IMR-90 (cell line): ENCODE measurements at regions not wholly inside any gene's neighbourhood (a gene's known extent, or its start where the extent isn't known, plus 50 kb on each side); places are given as distances from the start of the nearest gene placed in this dataset.
"Not testable (repeated sequence)": the region's sequence is repeated elsewhere in the genome, so short reads cannot be mapped to it uniquely, and the experiment has no call there.

ENCODE experiments used
- ATAC-seq: fragments of 200-7000 bp; cut with Tn5 transposase; 2 replicates; pipeline ENCODE4 v1.9.1; 2020; ENCODE audit warnings: low read depth, mild to moderate bottlenecking, moderate library complexity
- BruUV-seq: library from RNA; stranded (reverse); fragments of 400-500 nt; replicated peaks from 2 replicates; lab custom pipeline; 2021; lab: Mats Ljungman, UMichigan
- CTCF ChIA-PET: fragments of 300-600 bp; formaldehyde crosslinking; extraction: SDS; loops from one replicate; lab custom pipeline; 2021; ENCODE audit warnings: antibody characterized with exemption; lab: Yijun Ruan, JAX
- POLR2A ChIA-PET: fragments of 300-600 bp; sonication (Branson Sonifier 250); formaldehyde crosslinking; loops from one replicate; lab custom pipeline; 2022; ENCODE audit warnings: antibody characterized with exemption; ENCODE audit not compliant: unreplicated experiment; lab: Charles Lee
- DNase-seq: peaks from one replicate; pipeline ENCODE4 v3.0.0; 2013
- H2AFZ ChIP-seq: replicated peaks from 2 replicates; pipeline ENCODE3; 2013; ENCODE audit warnings: low read length, mild to moderate bottlenecking; ENCODE audit not compliant: poor library complexity
- H2AK5ac ChIP-seq: 2 replicates; pipeline ENCODE4 v1.6.1; 2013; ENCODE audit warnings: low read depth, low read length, inconsistent platforms
- H2AK9ac ChIP-seq: replicated peaks from 2 replicates; pipeline ENCODE3; 2013; ENCODE audit warnings: mild to moderate bottlenecking, low read depth, low read length, moderate library complexity; ENCODE audit not compliant: poor library complexity
- H2BK120ac ChIP-seq: 2 replicates; pipeline ENCODE4 v1.6.1; 2013; ENCODE audit warnings: low read depth, low read length, inconsistent platforms
- H2BK15ac ChIP-seq: 3 replicates; pipeline ENCODE4 v1.6.1; 2013; ENCODE audit warnings: low read depth, low read length, inconsistent platforms
- H2BK20ac ChIP-seq: 2 replicates; pipeline ENCODE4 v1.6.1; 2013; ENCODE audit warnings: low read depth, mild to moderate bottlenecking, inconsistent platforms, low read length, moderate library complexity
- H2BK5ac ChIP-seq: 2 replicates; pipeline ENCODE4 v1.6.1; 2013; ENCODE audit warnings: mild to moderate bottlenecking, low read depth, low read length, inconsistent platforms; ENCODE audit not compliant: poor library complexity, severe bottlenecking
- H3K14ac ChIP-seq: replicated peaks from 2 replicates; pipeline ENCODE4 v1.6.1; 2013; ENCODE audit warnings: low read depth, low read length, inconsistent platforms
- H3K18ac ChIP-seq: 2 replicates; pipeline ENCODE4 v1.6.1; 2013; ENCODE audit warnings: low read depth, low read length, control low read depth
- H3K23ac ChIP-seq: 2 replicates; pipeline ENCODE4 v1.6.1; 2013; ENCODE audit warnings: low read depth, low read length, inconsistent platforms
- H3K27ac ChIP-seq: 2 replicates; pipeline ENCODE4 v1.5.1; 2013; ENCODE audit warnings: mild to moderate bottlenecking, control low read depth, low read length; ENCODE audit not compliant: insufficient read depth
- H3K27me3 ChIP-seq: 2 replicates; pipeline ENCODE4 v1.6.1; 2013; ENCODE audit warnings: low read length; ENCODE audit not compliant: control insufficient read depth, insufficient read depth
- H3K36me3 ChIP-seq: 2 replicates; pipeline ENCODE4 v1.6.1; 2013; ENCODE audit warnings: low read length, mixed read lengths; ENCODE audit not compliant: control insufficient read depth, insufficient read depth
- H3K4ac ChIP-seq: 2 replicates; pipeline ENCODE4 v1.6.1; 2013; ENCODE audit warnings: low read depth, low read length, inconsistent platforms
- H3K4me1 ChIP-seq: 2 replicates; pipeline ENCODE4 v1.6.1; 2013; ENCODE audit warnings: low read length, mixed read lengths; ENCODE audit not compliant: control insufficient read depth, insufficient read depth
- H3K4me2 ChIP-seq: 2 replicates; pipeline ENCODE4 v1.6.1; 2013; ENCODE audit warnings: low read depth, mild to moderate bottlenecking, control low read depth, low read length, moderate library complexity
- H3K4me3 ChIP-seq: 2 replicates; pipeline ENCODE4 v1.5.1; 2013; ENCODE audit warnings: low read depth, mild to moderate bottlenecking, control low read depth, low read length, moderate library complexity; ENCODE audit not compliant: insufficient read depth
- H3K56ac ChIP-seq: 2 replicates; pipeline ENCODE4 v1.6.1; 2013; ENCODE audit warnings: low read length, inconsistent platforms; ENCODE audit not compliant: insufficient read depth; ENCODE audit errors: extremely low read depth
- H3K79me1 ChIP-seq, 2 experiments: 2 replicates each; pipeline ENCODE4 v1.6.1; 2013; ENCODE audit warnings: low read length in 2 of 2, inconsistent platforms in 1 of 2, low read depth in 1 of 2
- H3K9ac ChIP-seq: 2 replicates; pipeline ENCODE4 v1.6.1; 2013; ENCODE audit warnings: low read depth, low read length, control low read depth
- H3K9me1 ChIP-seq: 2 replicates; pipeline ENCODE4 v1.6.1; 2013; ENCODE audit warnings: low read length, inconsistent platforms; ENCODE audit not compliant: insufficient read depth
- H3K9me3 ChIP-seq: 2 replicates; pipeline ENCODE4 v1.6.1; 2013; ENCODE audit warnings: low read length; ENCODE audit not compliant: control insufficient read depth, insufficient read depth
- H4K20me1 ChIP-seq: 2 replicates; pipeline ENCODE4 v1.6.1; 2013; ENCODE audit warnings: low read length, inconsistent platforms; ENCODE audit not compliant: insufficient read depth
- H4K5ac ChIP-seq: 2 replicates; pipeline ENCODE4 v1.6.1; 2013; ENCODE audit warnings: mild to moderate bottlenecking, low read depth, low read length, control low read depth
- H4K8ac ChIP-seq, 2 experiments: 2 replicates each; pipeline ENCODE4 v1.6.1; 2013; ENCODE audit warnings: low read depth in 2 of 2, low read length in 2 of 2, control low read depth in 1 of 2, inconsistent platforms in 1 of 2
- H4K91ac ChIP-seq: 2 replicates; pipeline ENCODE4 v1.6.1; 2013; ENCODE audit warnings: low read depth, low read length, inconsistent platforms; ENCODE audit not compliant: insufficient read depth
- WGBS, 2 experiments: methylation state at CpG; one replicate each; pipeline versions ENCODE4 v1.1.5 to v1.1.7; 2013; ENCODE audit warnings: missing lambda C conversion rate in 2 of 2; ENCODE audit not compliant: insufficient read length in 1 of 2; ENCODE audit errors: extremely low coverage in 2 of 2; 5-methylcytosine and 5-hydroxymethylcytosine counted together
- dilution Hi-C: fragments of 300-500 bp; cut with HindIII; formaldehyde crosslinking; loops from one replicate; pipeline ENCODE4 v1.14.3; 2018; ENCODE audit warnings: low sequenced_read_pairs; ENCODE audit not compliant: unreplicated experiment
- in situ Hi-C: fragments of 300-500 bp; cut with MboI; formaldehyde crosslinking; loops from 3 replicates; pipeline ENCODE4 v1.14.3; 2019; ENCODE audit warnings: low sequenced_read_pairs, inconsistent platforms, mixed read lengths
- intact Hi-C: fragments of 100-400 bp; cut with micrococcal nuclease; formaldehyde crosslinking; loops from 2 replicates; pipeline ENCODE4 v1.10.0; 2022

GRCh38 chr16:46388354-46388753, 232.8 kb downstream of the SHCBP1 start:
- H3K14ac ChIP-seq, intact Hi-C loops: not testable (repeated sequence)

GRCh38 chr16:46387720-46388119, 233.5 kb downstream of the SHCBP1 start:
- H3K9me1 ChIP-seq, H3K27me3 ChIP-seq, H3K4ac ChIP-seq, H2AK5ac ChIP-seq, in situ Hi-C loops, H3K9me3 ChIP-seq, H3K36me3 ChIP-seq, H3K27ac ChIP-seq, dilution Hi-C loops, DNase-seq, H3K14ac ChIP-seq, H2BK20ac ChIP-seq, CTCF ChIA-PET, H2BK5ac ChIP-seq, H3K4me3 ChIP-seq, H4K5ac ChIP-seq, H4K8ac ChIP-seq, H2AFZ ChIP-seq, POLR2A ChIA-PET, H3K4me1 ChIP-seq, H3K56ac ChIP-seq, H3K9ac ChIP-seq, H2BK15ac ChIP-seq, H3K23ac ChIP-seq, H2BK120ac ChIP-seq, H4K91ac ChIP-seq, H4K20me1 ChIP-seq, H3K79me1 ChIP-seq, H3K4me2 ChIP-seq, BruUV-seq, H2AK9ac ChIP-seq, intact Hi-C loops, H3K18ac ChIP-seq: not testable (repeated sequence)
- 49 to 100% methylated on average over 1 to 13 of the region's 15 CpGs for WGBS, 2 experiments
- ATAC-seq: peak; percentile 1; the same call in 1 of the 2 replicates

More at GRCh38 chr16:46388354-46388753, 232.8 kb downstream of the SHCBP1 start:
- H2BK120ac ChIP-seq, H3K4ac ChIP-seq, H4K91ac ChIP-seq, ATAC-seq, H3K79me1 ChIP-seq, H2BK5ac ChIP-seq, H3K27ac ChIP-seq, H3K4me2 ChIP-seq, dilution Hi-C loops, H3K9ac ChIP-seq, CTCF ChIA-PET, H4K5ac ChIP-seq, POLR2A ChIA-PET, in situ Hi-C loops, H3K4me3 ChIP-seq, BruUV-seq, H3K36me3 ChIP-seq, H3K27me3 ChIP-seq, H3K23ac ChIP-seq, H4K8ac ChIP-seq, H2BK20ac ChIP-seq, DNase-seq, H2AK9ac ChIP-seq, H4K20me1 ChIP-seq, H3K9me3 ChIP-seq, H2BK15ac ChIP-seq, H2AFZ ChIP-seq, H3K18ac ChIP-seq, H3K9me1 ChIP-seq, H2AK5ac ChIP-seq, H3K56ac ChIP-seq, H3K4me1 ChIP-seq: not testable (repeated sequence)
- WGBS, 2 experiments: 69 to 100% methylated on average over 3 to 13 of the region's 16 CpGs
